ENCODE measurements at regions not wholly inside any gene's neighbourhood (a gene's known extent, or its start where the extent isn't known, plus 50 kb on each side); places are given as distances from the start of the nearest gene placed in this dataset.

- H3K9me3 ChIP-seq = no peaks in the 10 kb centered on the region
- no peak for ATAC-seq
Observed at GRCh38 chr4:10295301-10295700, 161.9 kb downstream of the ZNF518B start.

DNA sequence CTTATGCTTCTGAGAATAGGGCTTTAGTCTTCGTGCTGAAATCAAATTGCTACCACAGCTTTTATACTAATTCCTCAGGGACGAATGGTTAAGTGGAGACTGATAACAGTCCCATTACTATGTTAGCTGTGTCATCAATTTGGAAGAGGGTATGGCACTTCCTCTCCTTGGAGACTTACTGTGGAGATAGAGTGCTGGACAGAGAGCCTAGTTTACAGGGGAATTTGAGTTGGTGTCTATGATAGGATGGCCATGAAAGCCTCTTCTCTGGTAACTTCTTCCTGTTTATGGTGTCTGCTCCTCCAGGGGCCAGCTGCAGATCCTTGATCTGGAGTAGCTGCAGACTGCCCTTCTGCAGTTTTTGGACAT, 167.7 kb downstream of the ZNF518B start:
- no peaks in the 10 kb centered on the region for H3K36me3 ChIP-seq
- intact Hi-C loops (cut with DNase I) = no loop called here
- H3K4me1 ChIP-seq = no peaks in the 10 kb centered on the region
- no peaks in the 10 kb centered on the region for H3K27me3 ChIP-seq
- H3K9me3 ChIP-seq = no peaks in the 10 kb centered on the region
- H3K27ac ChIP-seq = no peak overlapping the region
- no peak overlapping the region for H3K4me3 ChIP-seq
- ATAC-seq (no peak), DNase-seq (no peak)
- TF ChIP-seq, protein P1, sequence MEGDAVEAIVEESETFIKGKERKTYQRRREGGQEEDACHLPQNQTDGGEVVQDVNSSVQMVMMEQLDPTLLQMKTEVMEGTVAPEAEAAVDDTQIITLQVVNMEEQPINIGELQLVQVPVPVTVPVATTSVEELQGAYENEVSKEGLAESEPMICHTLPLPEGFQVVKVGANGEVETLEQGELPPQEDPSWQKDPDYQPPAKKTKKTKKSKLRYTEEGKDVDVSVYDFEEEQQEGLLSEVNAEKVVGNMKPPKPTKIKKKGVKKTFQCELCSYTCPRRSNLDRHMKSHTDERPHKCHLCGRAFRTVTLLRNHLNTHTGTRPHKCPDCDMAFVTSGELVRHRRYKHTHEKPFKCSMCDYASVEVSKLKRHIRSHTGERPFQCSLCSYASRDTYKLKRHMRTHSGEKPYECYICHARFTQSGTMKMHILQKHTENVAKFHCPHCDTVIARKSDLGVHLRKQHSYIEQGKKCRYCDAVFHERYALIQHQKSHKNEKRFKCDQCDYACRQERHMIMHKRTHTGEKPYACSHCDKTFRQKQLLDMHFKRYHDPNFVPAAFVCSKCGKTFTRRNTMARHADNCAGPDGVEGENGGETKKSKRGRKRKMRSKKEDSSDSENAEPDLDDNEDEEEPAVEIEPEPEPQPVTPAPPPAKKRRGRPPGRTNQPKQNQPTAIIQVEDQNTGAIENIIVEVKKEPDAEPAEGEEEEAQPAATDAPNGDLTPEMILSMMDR (IDR thresholded peaks at IDR 0.05) = no peak

More at GRCh38 chr4:10295301-10295700, 161.9 kb downstream of the ZNF518B start:
- TF ChIP-seq, protein P1 (IDR thresholded peaks at IDR 0.05) = no peak
- intact Hi-C loops (cut with DNase I) = no loop called here
- Histone ChIP-seq H3K4me1 (no peaks in the 10 kb centered on the region), H3K27me3 (no peaks in the 10 kb centered on the region), H3K27ac (no peak overlapping the region), H3K36me3 (no peaks in the 10 kb centered on the region), H3K4me3 (no peak overlapping the region)
- DNase-seq = no peak

GRCh38 chr4:10288830-10289537, 168.2 kb downstream of the ZNF518B start:
- DNase-seq (no peak), ATAC-seq (no peak)
- H3K27me3 ChIP-seq = no peaks in the 10 kb centered on the region
- intact Hi-C loops (cut with DNase I) = no loop called here
- H3K27ac ChIP-seq = no peak overlapping the region
- no peaks in the 10 kb centered on the region for H3K4me1 ChIP-seq
- no peak overlapping the region for H3K4me3 ChIP-seq
- H3K9me3 ChIP-seq = no peaks in the 10 kb centered on the region
- H3K36me3 ChIP-seq = no peaks in the 10 kb centered on the region
- TF ChIP-seq, protein P1 (IDR thresholded peaks at IDR 0.05) = no peak

GRCh38 chr4:10285028-10285427, 168.4 kb upstream of the WDR1 start:
- DNase-seq = no peak
- H3K4me1 ChIP-seq = no peaks in the 10 kb centered on the region
- H3K27ac ChIP-seq = no peak overlapping the region
- H3K9me3 ChIP-seq = no peaks in the 10 kb centered on the region
- TF ChIP-seq, protein P1 (IDR thresholded peaks at IDR 0.05) = no peak
- H3K4me3 ChIP-seq = no peak overlapping the region
- no peaks in the 10 kb centered on the region for H3K36me3 ChIP-seq
- ATAC-seq = no peak
- intact Hi-C loops (cut with DNase I) = no loop called here
- no peaks in the 10 kb centered on the region for H3K27me3 ChIP-seq

- Histone ChIP-seq H3K36me3 (no peaks in the 10 kb centered on the region), H3K4me1 (no peaks in the 10 kb centered on the region), H3K4me3 (no peak overlapping the region), H3K27ac (no peak overlapping the region), H3K27me3 (no peaks in the 10 kb centered on the region), H3K9me3 (no peaks in the 10 kb centered on the region)
- DNase-seq (no peak), ATAC-seq (no peak)
- intact Hi-C loops (cut with DNase I) = no loop called here
- TF ChIP-seq, protein P1 (IDR thresholded peaks at IDR 0.05) = no peak
Observed at GRCh38 chr4:10283761-10284160, 167.2 kb upstream of the WDR1 start.

Data from left lung (tissue), 4 donors.